ENCODE measurements at regions not wholly inside any gene's neighbourhood (a gene's known extent, or its start where the extent isn't known, plus 50 kb on each side); places are given as distances from the start of the nearest gene placed in this dataset.
"Not testable (repeated sequence)": the region's sequence is repeated elsewhere in the genome, so short reads cannot be mapped to it uniquely, and the experiment has no call there.

GRCh38 chr13:107782646-107783045, 432.7 kb downstream of the LIG4 start:
- not testable (repeated sequence) for FAIRE-seq; DNase-seq (ENCODE audit: insufficient read length, low spot score)

GRCh38 chr13:107778094-107778493, 437.2 kb downstream of the LIG4 start:
- no peak for FAIRE-seq
- DNase-seq (ENCODE audit: insufficient read length, low spot score): no peak

GRCh38 chr13:107770541-107770940, 444.8 kb downstream of the LIG4 start:
- FAIRE-seq (no peak), DNase-seq (ENCODE audit: insufficient read length, low spot score) (no peak)

- DNase-seq (ENCODE audit: insufficient read length, low spot score) (no peak), FAIRE-seq (no peak)
Measured at GRCh38 chr13:107767119-107767518, 448.2 kb downstream of the LIG4 start.

- no peak for DNase-seq (ENCODE audit: insufficient read length, low spot score)
- FAIRE-seq: no peak
Measured at GRCh38 chr13:107765724-107766401, 449.5 kb downstream of the LIG4 start.

- DNase-seq (ENCODE audit: insufficient read length, low spot score) (no peak), FAIRE-seq (no peak)
Measured at GRCh38 chr13:107764046-107764445, 451.3 kb downstream of the LIG4 start.

- DNase-seq (ENCODE audit: insufficient read length, low spot score): no peak
- FAIRE-seq: no peak
Measured at GRCh38 chr13:107753748-107754147, 461.6 kb downstream of the LIG4 start.

- FAIRE-seq (no peak), DNase-seq (ENCODE audit: insufficient read length, low spot score) (no peak)
Measured at GRCh38 chr13:107753291-107753690, 462.0 kb downstream of the LIG4 start.

- no peak for FAIRE-seq
- DNase-seq (ENCODE audit: insufficient read length, low spot score): no peak
Measured at GRCh38 chr13:107743983-107744382, 471.4 kb downstream of the LIG4 start.

- FAIRE-seq (no peak), DNase-seq (ENCODE audit: insufficient read length, low spot score) (no peak)
Measured at GRCh38 chr13:107743526-107743925, 471.8 kb downstream of the LIG4 start.

- FAIRE-seq: no peak
- no peak for DNase-seq (ENCODE audit: insufficient read length, low spot score)
Measured at GRCh38 chr13:107743100-107743499, 472.2 kb downstream of the LIG4 start.

GRCh38 chr13:107742544-107742943, 472.8 kb downstream of the LIG4 start:
- DNase-seq (ENCODE audit: insufficient read length, low spot score) (no peak), FAIRE-seq (no peak)

GRCh38 chr13:107738004-107738403, 477.3 kb downstream of the LIG4 start:
- FAIRE-seq: no peak
- no peak for DNase-seq (ENCODE audit: insufficient read length, low spot score)

GRCh38 chr13:107736731-107737130, 478.6 kb downstream of the LIG4 start:
- DNase-seq (ENCODE audit: insufficient read length, low spot score): no peak
- no peak for FAIRE-seq

GRCh38 chr13:107736170-107736569, 479.2 kb downstream of the LIG4 start:
- DNase-seq (ENCODE audit: insufficient read length, low spot score): no peak
- no peak for FAIRE-seq

- FAIRE-seq: no peak
- DNase-seq (ENCODE audit: insufficient read length, low spot score): no peak
Measured at GRCh38 chr13:107734891-107735625, 480.3 kb downstream of the LIG4 start.

GRCh38 chr13:107733276-107733675, 482.1 kb downstream of the LIG4 start:
- no peak for DNase-seq (ENCODE audit: insufficient read length, low spot score)
- FAIRE-seq: no peak

GRCh38 chr13:107730813-107731212, 484.5 kb downstream of the LIG4 start:
- FAIRE-seq (no peak), DNase-seq (ENCODE audit: insufficient read length, low spot score) (no peak)

- DNase-seq (ENCODE audit: insufficient read length, low spot score): no peak
Measured at GRCh38 chr13:107721125-107721869, 494.0 kb downstream of the LIG4 start.

GRCh38 chr13:107716741-107717140, 498.6 kb downstream of the LIG4 start:
- no peak for DNase-seq (ENCODE audit: insufficient read length, low spot score)
- FAIRE-seq: no peak

More at GRCh38 chr13:107721125-107721869, 494.0 kb downstream of the LIG4 start:
- FAIRE-seq: no peak

- DNase-seq (ENCODE audit: insufficient read length, low spot score) (no peak), FAIRE-seq (no peak)
Measured at GRCh38 chr13:107716241-107716640, 499.1 kb downstream of the LIG4 start.

- FAIRE-seq: no peak
- DNase-seq (ENCODE audit: insufficient read length, low spot score): no peak
Measured at GRCh38 chr13:107715496-107715895, 499.8 kb downstream of the LIG4 start.

Measured in GM19239 (cell line).